ENCODE measurements at regions not wholly inside any gene's neighbourhood (a gene's known extent, or its start where the extent isn't known, plus 50 kb on each side); places are given as distances from the start of the nearest gene placed in this dataset.
A peak's percentile ranks its signal among the peaks of the same experiment; 100 is the strongest.

GRCh38 chr3:194246709-194247349, 104.3 kb downstream of the CPN2 start:
- no peak overlapping the region for H3K4me3 ChIP-seq
- no peak overlapping the region for H3K27ac ChIP-seq

- no peak overlapping the region for H3K27ac ChIP-seq
- no peak overlapping the region for H3K4me3 ChIP-seq
These were observed 103.8 kb downstream of the CPN2 start for GRCh38 chr3:194247350-194247740.

GRCh38 chr3:194249323-194250097, 101.6 kb downstream of the CPN2 start:
- Histone ChIP-seq H3K27ac (no peak overlapping the region), H3K4me3 (no peak overlapping the region)

GRCh38 chr3:194250098-194251002, 100.8 kb downstream of the CPN2 start:
- Histone ChIP-seq H3K4me3 (no peak overlapping the region), H3K27ac (no peak overlapping the region)

GRCh38 chr3:194251007-194251406, 100.1 kb downstream of the CPN2 start:
- Histone ChIP-seq H3K4me3 (no peak overlapping the region), H3K27ac (no peak overlapping the region)

GRCh38 chr3:194251461-194251860, 99.7 kb downstream of the CPN2 start:
- Histone ChIP-seq H3K27ac (no peak overlapping the region), H3K4me3 (no peak overlapping the region)

GRCh38 chr3:194251891-194252560, 99.1 kb downstream of the CPN2 start:
- no peak overlapping the region for H3K4me3 ChIP-seq
- H3K27ac ChIP-seq: no peak overlapping the region

GRCh38 chr3:194253270-194253669, 97.9 kb downstream of the CPN2 start:
- no peak overlapping the region for H3K27ac ChIP-seq
- no peak overlapping the region for H3K4me3 ChIP-seq

- Histone ChIP-seq H3K27ac (no peak overlapping the region), H3K4me3 (no peak overlapping the region)
These were observed 97.1 kb downstream of the CPN2 start for GRCh38 chr3:194254040-194254439.

- H3K4me3 ChIP-seq: peak overlapping the region in 2 of 7 experiments; percentile 16 to 18
- H3K27ac ChIP-seq: peak overlapping the region in 9 of 21 experiments; percentile 6 to 65 (median 51)
These were observed 95.7 kb downstream of the CPN2 start for GRCh38 chr3:194255252-194256039.

- H3K27ac ChIP-seq: peak overlapping the region in 6 of 21 experiments; percentile 12 to 65 (median 52)
- no peak overlapping the region for H3K4me3 ChIP-seq
These were observed 94.8 kb downstream of the CPN2 start for GRCh38 chr3:194256040-194256945.

GRCh38 chr3:194257151-194257621, 93.9 kb downstream of the CPN2 start:
- Histone ChIP-seq H3K27ac (no peak overlapping the region), H3K4me3 (no peak overlapping the region)

- no peak overlapping the region for H3K27ac ChIP-seq
- no peak overlapping the region for H3K4me3 ChIP-seq
These were observed 93.0 kb downstream of the CPN2 start for GRCh38 chr3:194257916-194258668.

- no peak overlapping the region for H3K27ac ChIP-seq
These were observed 91.0 kb downstream of the CPN2 start for GRCh38 chr3:194259982-194260766.

GRCh38 chr3:194261581-194262063, 89.5 kb downstream of the CPN2 start:
- H3K27ac ChIP-seq: no peak overlapping the region
- H3K4me3 ChIP-seq: no peak overlapping the region

More at GRCh38 chr3:194259982-194260766, 91.0 kb downstream of the CPN2 start:
- H3K4me3 ChIP-seq: no peak overlapping the region

All from skin epidermis (tissue), 12 donors.